ENCODE measurements at regions not wholly inside any gene's neighbourhood (a gene's known extent, or its start where the extent isn't known, plus 50 kb on each side); places are given as distances from the start of the nearest gene placed in this dataset.
"Not testable (repeated sequence)": the region's sequence is repeated elsewhere in the genome, so short reads cannot be mapped to it uniquely, and the experiment has no call there.

GRCh38 chrX:125205918-125206665, 113.6 kb upstream of the TEX13C start:
- Mint-ChIP-seq H3K27ac (peak overlapping the region; percentile 54), H3K9me3 (ENCODE audit: low read depth) (no peaks in the 10 kb centered on the region), H3K4me1 (ENCODE audit: low read depth) (peaks cover 13% of the 10 kb centered on the region), H3K4me3 (ENCODE audit: low read depth) (peak overlapping the region; percentile 72), H3K36me3 (ENCODE audit: insufficient read depth) (no peaks in the 10 kb centered on the region), H3K27me3 (peaks cover 56% of the 10 kb centered on the region)
- TF ChIP-seq CTCF (IDR thresholded peaks at IDR 0.05; ENCODE audit: unreplicated experiment), result peak; percentile 22
- DNase-seq (ENCODE audit: low spot score, unreplicated experiment), result peak; percentile 14

- no peak for DNase-seq (ENCODE audit: low spot score, unreplicated experiment)
- Mint-ChIP-seq H3K4me3 (ENCODE audit: low read depth) (no peak overlapping the region), H3K9me3 (ENCODE audit: low read depth) (peaks cover 6% of the 10 kb centered on the region), H3K27ac (no peak overlapping the region), H3K36me3 (ENCODE audit: insufficient read depth) (no peaks in the 10 kb centered on the region), H3K27me3 (peaks cover 20% of the 10 kb centered on the region), H3K4me1 (ENCODE audit: low read depth) (no peaks in the 10 kb centered on the region)
- no peak for TF ChIP-seq CTCF (IDR thresholded peaks at IDR 0.05; ENCODE audit: unreplicated experiment)
Measured at GRCh38 chrX:125210146-125210545, 109.5 kb upstream of the TEX13C start.

- Mint-ChIP-seq H3K4me3 (ENCODE audit: low read depth) (no peak overlapping the region), H3K9me3 (ENCODE audit: low read depth) (peaks cover under 1% of the 10 kb centered on the region), H3K36me3 (ENCODE audit: insufficient read depth) (no peaks in the 10 kb centered on the region), H3K27ac (no peak overlapping the region), H3K4me1 (ENCODE audit: low read depth) (no peaks in the 10 kb centered on the region), H3K27me3 (no peaks in the 10 kb centered on the region)
- TF ChIP-seq CTCF (IDR thresholded peaks at IDR 0.05; ENCODE audit: unreplicated experiment), result no peak
- no peak for DNase-seq (ENCODE audit: low spot score, unreplicated experiment)
Measured at GRCh38 chrX:125219852-125220251, 99.8 kb upstream of the TEX13C start.

GRCh38 chrX:125236955-125237354, 82.7 kb upstream of the TEX13C start:
- Mint-ChIP-seq H3K9me3 (ENCODE audit: low read depth) (no peaks in the 10 kb centered on the region), H3K27ac (no peak overlapping the region), H3K4me1 (ENCODE audit: low read depth) (no peaks in the 10 kb centered on the region), H3K4me3 (ENCODE audit: low read depth) (no peak overlapping the region), H3K36me3 (ENCODE audit: insufficient read depth) (no peaks in the 10 kb centered on the region), H3K27me3 (no peaks in the 10 kb centered on the region)
- TF ChIP-seq CTCF (IDR thresholded peaks at IDR 0.05; ENCODE audit: unreplicated experiment), result no peak
- no peak for DNase-seq (ENCODE audit: low spot score, unreplicated experiment)

- H3K4me1 Mint-ChIP-seq (ENCODE audit: low read depth), result no peaks in the 10 kb centered on the region
- no peaks in the 10 kb centered on the region for H3K36me3 Mint-ChIP-seq (ENCODE audit: insufficient read depth)
- no peak for DNase-seq (ENCODE audit: low spot score, unreplicated experiment)
- H3K4me3 Mint-ChIP-seq (ENCODE audit: low read depth), result no peak overlapping the region
- H3K27me3 Mint-ChIP-seq, result peaks cover 11% of the 10 kb centered on the region
- no peak for TF ChIP-seq CTCF (IDR thresholded peaks at IDR 0.05; ENCODE audit: unreplicated experiment)
- H3K9me3 Mint-ChIP-seq (ENCODE audit: low read depth), result no peaks in the 10 kb centered on the region
- H3K27ac Mint-ChIP-seq, result no peak overlapping the region
Measured at GRCh38 chrX:125248931-125249330, 70.7 kb upstream of the TEX13C start.

GRCh38 chrX:125255759-125256158, 63.9 kb upstream of the TEX13C start:
- H3K36me3 Mint-ChIP-seq (ENCODE audit: insufficient read depth); H3K27ac Mint-ChIP-seq; DNase-seq (ENCODE audit: low spot score, unreplicated experiment); H3K4me1 Mint-ChIP-seq (ENCODE audit: low read depth); H3K4me3 Mint-ChIP-seq (ENCODE audit: low read depth); H3K9me3 Mint-ChIP-seq (ENCODE audit: low read depth): not testable (repeated sequence)
- peaks cover 11% of the 10 kb centered on the region for H3K27me3 Mint-ChIP-seq
